Naive B cell (primary cell): ENCODE measurements at regions not wholly inside any gene's neighbourhood (a gene's known extent, or its start where the extent isn't known, plus 50 kb on each side); places are given as distances from the start of the nearest gene placed in this dataset.

ENCODE experiments used
- ATAC-seq, 2 donors: fragments of 150-1000 bp; cut with Tn5 transposase; 2 replicates each; pipeline ENCODE4 v1.10.0; 2021; ENCODE audit warnings: low read depth in 2 of 2, mild to moderate bottlenecking in 2 of 2, moderate library complexity in 2 of 2
- DNase-seq: peaks from one replicate; pipeline ENCODE4 v3.0.0; 2022
- H3K27ac Mint-ChIP-seq, 6 donors: one replicate each; pipeline ENCODE4 v1.8.0; 2020 to 2022; ENCODE audit warnings: mild to moderate bottlenecking in 6 of 6, mixed read lengths in 6 of 6, moderate library complexity in 5 of 6, inconsistent platforms in 2 of 6
- H3K27me3 Mint-ChIP-seq, 3 donors: one replicate each; pipeline ENCODE4 v1.8.0; 2021 to 2022; ENCODE audit warnings: mixed read lengths in 3 of 3, mild to moderate bottlenecking in 1 of 3
- H3K36me3 Mint-ChIP-seq, 2 donors: one replicate each; pipeline ENCODE4 v1.8.0; 2020 to 2022; ENCODE audit warnings: mixed read lengths in 2 of 2, inconsistent platforms in 1 of 2, mild to moderate bottlenecking in 1 of 2
- H3K4me1 Mint-ChIP-seq, 3 donors: one replicate each; pipeline ENCODE4 v1.8.0; 2020 to 2022; ENCODE audit warnings: mixed read lengths in 3 of 3, inconsistent platforms in 1 of 3, mild to moderate bottlenecking in 1 of 3, moderate library complexity in 1 of 3
- H3K4me3 Mint-ChIP-seq, 8 donors: one replicate each; pipeline ENCODE4 v1.8.0; 2020 to 2022; ENCODE audit warnings: mild to moderate bottlenecking in 8 of 8, mixed read lengths in 8 of 8, moderate library complexity in 8 of 8, inconsistent platforms in 2 of 8
- H3K9me3 Mint-ChIP-seq, 7 donors: one replicate each; pipeline ENCODE4 v1.8.0; 2020 to 2022; ENCODE audit warnings: mixed read lengths in 7 of 7, mild to moderate bottlenecking in 5 of 7, inconsistent platforms in 2 of 7, moderate library complexity in 1 of 7

GRCh38 chr4:10353110-10353509 lies 104.1 kb downstream of the ZNF518B start:
- Mint-ChIP-seq H3K4me1 (no peaks in the 10 kb centered on the region), H3K4me3 (no peak overlapping the region), H3K36me3 (no peaks in the 10 kb centered on the region), H3K27me3 (peaks cover 40 to 57% (median 49%) of the 10 kb centered on the region in 3 donors), H3K27ac (no peak overlapping the region), H3K9me3 (peaks cover 0 to 20% (median 7%) of the 10 kb centered on the region in 7 donors)
- DNase-seq, result no peak
- no peak for ATAC-seq

GRCh38 chr4:10348241-10348640 lies 109.0 kb downstream of the ZNF518B start:
- ATAC-seq (no peak), DNase-seq (no peak)
- H3K27me3 Mint-ChIP-seq, result peaks cover 30 to 38% (median 34%) of the 10 kb centered on the region in 3 donors
- no peak overlapping the region for H3K27ac Mint-ChIP-seq
- no peaks in the 10 kb centered on the region for H3K36me3 Mint-ChIP-seq
- H3K4me1 Mint-ChIP-seq, result no peaks in the 10 kb centered on the region
- peaks cover 2 to 13% (median 4%) of the 10 kb centered on the region in 7 donors for H3K9me3 Mint-ChIP-seq
- no peak overlapping the region for H3K4me3 Mint-ChIP-seq

DNA sequence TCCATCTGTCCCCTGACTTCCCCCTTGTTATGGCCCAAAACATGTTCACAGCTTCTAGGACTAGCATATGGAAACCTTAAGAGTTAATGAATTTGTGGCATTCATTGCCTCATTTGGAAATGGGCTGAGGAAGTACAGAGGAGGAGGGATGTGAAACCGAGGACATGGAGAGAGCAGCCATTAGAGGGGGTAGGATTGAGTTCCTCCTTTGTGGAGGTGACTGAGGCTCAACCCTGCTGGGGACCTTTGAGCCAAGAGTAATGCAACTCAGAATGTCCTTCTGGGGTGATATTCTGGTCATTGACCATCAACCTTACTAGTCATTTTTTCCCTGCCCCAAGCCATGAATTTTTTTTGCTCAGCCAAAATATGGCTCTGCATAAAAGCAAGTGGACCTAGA lies 109.4 kb downstream of the ZNF518B start:
- no peaks in the 10 kb centered on the region for H3K36me3 Mint-ChIP-seq
- no peak for ATAC-seq
- DNase-seq, result no peak
- H3K27ac Mint-ChIP-seq, result no peak overlapping the region
- no peak overlapping the region for H3K4me3 Mint-ChIP-seq
- peaks cover 1 to 9% (median 3%) of the 10 kb centered on the region in 7 donors for H3K9me3 Mint-ChIP-seq
- H3K4me1 Mint-ChIP-seq, result no peaks in the 10 kb centered on the region
- peaks cover 32 to 36% (median 34%) of the 10 kb centered on the region in 3 donors for H3K27me3 Mint-ChIP-seq

DNA sequence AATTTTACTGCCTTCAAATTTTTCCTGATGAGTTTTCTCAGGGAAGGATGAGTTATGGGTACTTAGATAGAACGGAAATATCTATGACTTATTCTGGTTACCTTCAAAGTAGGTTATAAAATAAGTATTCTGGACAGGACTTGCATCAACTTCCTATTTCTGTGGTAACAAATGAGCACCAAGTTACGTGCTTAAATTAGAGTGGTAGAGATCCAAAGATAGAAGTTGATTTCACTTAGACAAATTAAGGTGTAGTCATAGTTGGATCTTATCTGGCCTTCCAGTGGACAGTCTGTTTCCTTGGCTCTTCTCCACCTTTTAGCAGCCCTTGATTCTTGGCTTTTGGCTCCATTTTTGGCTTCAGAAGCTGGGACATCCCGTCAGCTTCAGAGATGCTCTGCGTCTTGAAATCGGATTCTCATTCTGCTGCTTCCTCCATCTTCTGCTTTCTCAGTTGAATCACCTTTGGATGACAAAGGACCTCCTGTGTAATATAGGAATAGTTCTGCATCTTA lies 109.9 kb downstream of the ZNF518B start:
- Mint-ChIP-seq H3K36me3 (no peaks in the 10 kb centered on the region), H3K4me1 (no peaks in the 10 kb centered on the region)
- ATAC-seq, result no peak

GRCh38 chr4:10346023-10346422 lies 111.2 kb downstream of the ZNF518B start:
- Mint-ChIP-seq H3K4me1 (no peaks in the 10 kb centered on the region), H3K27ac (no peak overlapping the region), H3K27me3 (peaks cover 28 to 38% (median 29%) of the 10 kb centered on the region in 3 donors), H3K4me3 (no peak overlapping the region), H3K36me3 (no peaks in the 10 kb centered on the region), H3K9me3 (peaks cover 0 to 4% (median 0%) of the 10 kb centered on the region in 7 donors)
- no peak for ATAC-seq
- no peak for DNase-seq

More for the DNA sequence above, 109.9 kb downstream of the ZNF518B start:
- DNase-seq, result no peak
- Mint-ChIP-seq H3K27ac (no peak overlapping the region), H3K9me3 (peaks cover 0 to 5% (median 0%) of the 10 kb centered on the region in 7 donors), H3K4me3 (no peak overlapping the region), H3K27me3 (peaks cover 30 to 32% (median 32%) of the 10 kb centered on the region in 3 donors)

DNA sequence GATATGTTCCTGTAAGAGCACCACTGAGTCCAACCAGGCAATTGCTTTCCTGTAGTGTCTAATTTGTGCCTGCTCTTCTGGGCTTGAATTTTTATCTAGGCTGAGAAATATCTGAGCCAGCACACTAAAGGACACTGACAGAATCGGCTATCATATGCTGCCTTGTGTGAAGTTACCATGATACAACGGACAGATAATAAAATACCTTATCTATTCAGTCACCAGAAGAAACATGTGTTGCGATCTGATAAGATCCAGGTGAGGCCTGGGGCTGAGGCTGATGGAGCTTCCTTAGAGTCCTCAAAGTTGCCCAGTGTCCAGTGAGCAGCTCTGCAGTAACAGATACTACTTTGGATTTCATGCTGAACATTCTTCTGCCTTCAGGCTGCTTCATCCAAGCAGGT lies 111.8 kb downstream of the ZNF518B start:
- no peak overlapping the region for H3K27ac Mint-ChIP-seq
- no peak overlapping the region for H3K4me3 Mint-ChIP-seq
- no peaks in the 10 kb centered on the region for H3K36me3 Mint-ChIP-seq

DNA sequence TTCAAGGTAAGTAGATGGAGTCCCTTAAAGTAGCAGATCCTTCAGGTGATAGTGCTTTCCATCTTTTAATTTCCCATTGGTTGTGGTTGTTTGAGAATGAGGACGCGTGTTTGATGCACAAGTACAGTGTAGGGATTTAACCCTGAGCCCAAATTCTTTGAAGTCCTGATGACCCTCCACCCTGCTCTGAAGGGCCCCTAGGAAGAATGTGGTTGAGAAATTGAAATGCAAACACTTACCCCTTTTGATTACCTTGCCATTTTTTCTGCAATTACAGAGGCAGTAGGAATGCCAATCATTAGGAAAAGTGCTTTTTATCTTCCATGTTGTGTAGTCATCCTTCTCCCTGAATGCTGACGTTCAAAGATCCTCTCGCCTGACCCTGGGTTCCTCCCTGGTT lies 112.4 kb downstream of the ZNF518B start:
- no peaks in the 10 kb centered on the region for H3K4me1 Mint-ChIP-seq
- ATAC-seq, result no peak

More for the DNA sequence above, 111.8 kb downstream of the ZNF518B start:
- Mint-ChIP-seq H3K27me3 (peaks cover 22 to 38% (median 29%) of the 10 kb centered on the region in 3 donors), H3K4me1 (no peaks in the 10 kb centered on the region), H3K9me3 (peaks cover 0 to 4% (median 0%) of the 10 kb centered on the region in 7 donors)
- ATAC-seq (no peak), DNase-seq (no peak)

GRCh38 chr4:10343656-10344055 lies 113.6 kb downstream of the ZNF518B start:
- H3K27ac Mint-ChIP-seq, result no peak overlapping the region
- H3K27me3 Mint-ChIP-seq, result peaks cover 23 to 26% (median 24%) of the 10 kb centered on the region in 3 donors
- DNase-seq (no peak), ATAC-seq (no peak)
- no peak overlapping the region for H3K4me3 Mint-ChIP-seq
- no peaks in the 10 kb centered on the region for H3K4me1 Mint-ChIP-seq
- H3K9me3 Mint-ChIP-seq, result peaks cover 0 to 4% (median 0%) of the 10 kb centered on the region in 7 donors
- no peaks in the 10 kb centered on the region for H3K36me3 Mint-ChIP-seq

More for the DNA sequence above, 112.4 kb downstream of the ZNF518B start:
- DNase-seq, result no peak
- H3K4me3 Mint-ChIP-seq, result no peak overlapping the region
- H3K36me3 Mint-ChIP-seq, result no peaks in the 10 kb centered on the region
- H3K27me3 Mint-ChIP-seq, result peaks cover 26 to 32% (median 27%) of the 10 kb centered on the region in 3 donors
- H3K27ac Mint-ChIP-seq, result no peak overlapping the region
- peaks cover 0 to 4% (median 0%) of the 10 kb centered on the region in 7 donors for H3K9me3 Mint-ChIP-seq

GRCh38 chr4:10342866-10343265 lies 114.4 kb downstream of the ZNF518B start:
- ATAC-seq (no peak), DNase-seq (no peak)
- Mint-ChIP-seq H3K4me1 (no peaks in the 10 kb centered on the region), H3K36me3 (no peaks in the 10 kb centered on the region), H3K27ac (no peak overlapping the region), H3K27me3 (peaks cover 23 to 30% (median 27%) of the 10 kb centered on the region in 3 donors), H3K9me3 (peaks cover 0 to 4% (median 0%) of the 10 kb centered on the region in 7 donors), H3K4me3 (no peak overlapping the region)

GRCh38 chr4:10336471-10336870 lies 120.8 kb downstream of the ZNF518B start:
- H3K27ac Mint-ChIP-seq, result no peak overlapping the region
- DNase-seq, result no peak
- H3K9me3 Mint-ChIP-seq, result peaks cover 0 to 7% (median 2%) of the 10 kb centered on the region in 7 donors
- H3K36me3 Mint-ChIP-seq, result no peaks in the 10 kb centered on the region
- H3K4me3 Mint-ChIP-seq, result no peak overlapping the region
- ATAC-seq, result no peak
- no peaks in the 10 kb centered on the region for H3K4me1 Mint-ChIP-seq
- H3K27me3 Mint-ChIP-seq, result peaks cover 15 to 40% (median 30%) of the 10 kb centered on the region in 3 donors

DNA sequence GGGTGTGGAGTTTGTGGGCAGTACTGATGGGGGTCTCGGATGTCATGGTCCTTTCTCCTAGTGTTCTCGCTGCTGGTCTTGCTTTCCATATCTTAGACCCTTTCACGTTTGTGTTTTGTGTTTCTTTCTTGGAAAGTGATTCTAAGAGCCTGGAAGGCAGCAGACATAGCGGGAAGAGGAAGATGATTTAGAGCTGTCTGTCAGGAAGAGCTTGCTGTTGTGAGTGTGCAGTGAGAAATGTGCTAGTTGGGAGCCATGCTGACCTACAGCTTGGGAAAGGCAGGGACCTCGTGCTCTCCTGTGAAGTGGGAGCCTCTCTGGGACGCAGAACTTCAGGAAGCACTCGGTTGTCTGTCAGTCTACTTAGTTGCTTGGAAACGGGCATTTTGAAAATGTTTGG lies 122.2 kb downstream of the ZNF518B start:
- Mint-ChIP-seq H3K4me1 (no peaks in the 10 kb centered on the region), H3K27me3 (peaks cover 20 to 40% (median 26%) of the 10 kb centered on the region in 3 donors), H3K36me3 (no peaks in the 10 kb centered on the region), H3K9me3 (peaks cover 0 to 7% (median 2%) of the 10 kb centered on the region in 7 donors), H3K27ac (no peak overlapping the region), H3K4me3 (no peak overlapping the region)
- no peak for DNase-seq
- no peak for ATAC-seq

DNA sequence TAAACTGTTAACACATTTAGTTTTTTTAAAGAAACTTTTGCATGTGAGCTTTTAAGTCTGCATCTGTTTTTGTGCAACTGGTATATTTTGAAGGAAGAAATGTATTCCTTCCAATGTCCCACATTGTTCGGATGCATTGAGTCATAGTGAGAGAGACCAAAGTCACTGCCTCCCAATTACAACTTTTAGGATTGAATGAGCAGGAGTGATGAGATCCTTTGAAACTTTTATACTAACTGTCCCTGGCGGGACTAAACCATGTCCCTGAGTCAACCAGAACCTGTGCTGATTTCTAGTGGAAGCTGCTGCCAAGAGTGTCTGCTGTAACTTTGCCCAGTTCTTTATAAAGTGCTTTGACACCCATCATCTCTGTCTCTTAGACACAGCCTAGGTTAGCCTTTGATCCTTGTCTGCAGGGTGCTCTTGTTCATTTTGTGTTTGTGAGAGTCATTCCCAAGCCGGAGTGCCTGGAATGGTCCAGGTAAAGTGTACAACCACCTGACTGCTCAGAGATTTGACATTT lies 122.7 kb downstream of the ZNF518B start:
- no peaks in the 10 kb centered on the region for H3K4me1 Mint-ChIP-seq
- DNase-seq (no peak), ATAC-seq (no peak)
- no peak overlapping the region for H3K27ac Mint-ChIP-seq
- no peak overlapping the region for H3K4me3 Mint-ChIP-seq
- peaks cover 20 to 40% (median 24%) of the 10 kb centered on the region in 3 donors for H3K27me3 Mint-ChIP-seq
- peaks cover 0 to 7% (median 2%) of the 10 kb centered on the region in 7 donors for H3K9me3 Mint-ChIP-seq
- H3K36me3 Mint-ChIP-seq, result no peaks in the 10 kb centered on the region

GRCh38 chr4:10333942-10334341 lies 123.3 kb downstream of the ZNF518B start:
- peaks cover 20 to 39% (median 24%) of the 10 kb centered on the region in 3 donors for H3K27me3 Mint-ChIP-seq
- no peaks in the 10 kb centered on the region for H3K4me1 Mint-ChIP-seq
- DNase-seq, result no peak
- H3K27ac Mint-ChIP-seq, result no peak overlapping the region
- no peak for ATAC-seq
- peaks cover 0 to 7% (median 2%) of the 10 kb centered on the region in 7 donors for H3K9me3 Mint-ChIP-seq
- no peaks in the 10 kb centered on the region for H3K36me3 Mint-ChIP-seq
- H3K4me3 Mint-ChIP-seq, result no peak overlapping the region

DNA sequence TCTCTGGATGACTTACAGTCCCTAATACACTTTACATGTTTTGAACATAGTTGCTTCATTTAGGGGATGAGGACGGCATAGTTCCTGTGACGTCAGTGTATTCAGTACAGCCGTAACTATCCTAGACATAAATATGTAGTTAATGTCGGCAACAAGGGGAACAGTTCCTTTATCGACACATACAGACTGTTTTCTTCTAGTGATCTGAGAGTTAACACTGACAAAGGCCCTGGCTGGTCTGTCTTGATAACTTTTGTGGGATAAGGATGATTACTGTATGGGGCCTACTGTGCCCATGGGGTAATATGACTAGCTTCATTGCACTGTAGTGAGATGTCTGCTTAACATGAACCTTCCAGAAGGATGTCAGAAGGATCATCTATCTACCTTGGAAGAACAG lies 131.2 kb downstream of the ZNF518B start:
- H3K27me3 Mint-ChIP-seq, result peaks cover 20% of the 10 kb centered on the region in 3 donors
- H3K4me3 Mint-ChIP-seq, result no peak overlapping the region
- ATAC-seq (no peak), DNase-seq (no peak)
- H3K9me3 Mint-ChIP-seq, result peaks cover 0 to 5% (median 0%) of the 10 kb centered on the region in 7 donors
- H3K4me1 Mint-ChIP-seq, result no peaks in the 10 kb centered on the region
- H3K27ac Mint-ChIP-seq, result no peak overlapping the region
- H3K36me3 Mint-ChIP-seq, result no peaks in the 10 kb centered on the region
